ENCODE measurements at regions not wholly inside any gene's neighbourhood (a gene's known extent, or its start where the extent isn't known, plus 50 kb on each side); places are given as distances from the start of the nearest gene placed in this dataset.

- no peaks in the 10 kb centered on the region for H3K4me1 ChIP-seq (ENCODE audit: low read depth, poor library complexity, severe bottlenecking)
- H3K79me2 ChIP-seq (ENCODE audit: insufficient read depth, low read depth), result no peaks in the 10 kb centered on the region
- TF ChIP-seq, protein P1, sequence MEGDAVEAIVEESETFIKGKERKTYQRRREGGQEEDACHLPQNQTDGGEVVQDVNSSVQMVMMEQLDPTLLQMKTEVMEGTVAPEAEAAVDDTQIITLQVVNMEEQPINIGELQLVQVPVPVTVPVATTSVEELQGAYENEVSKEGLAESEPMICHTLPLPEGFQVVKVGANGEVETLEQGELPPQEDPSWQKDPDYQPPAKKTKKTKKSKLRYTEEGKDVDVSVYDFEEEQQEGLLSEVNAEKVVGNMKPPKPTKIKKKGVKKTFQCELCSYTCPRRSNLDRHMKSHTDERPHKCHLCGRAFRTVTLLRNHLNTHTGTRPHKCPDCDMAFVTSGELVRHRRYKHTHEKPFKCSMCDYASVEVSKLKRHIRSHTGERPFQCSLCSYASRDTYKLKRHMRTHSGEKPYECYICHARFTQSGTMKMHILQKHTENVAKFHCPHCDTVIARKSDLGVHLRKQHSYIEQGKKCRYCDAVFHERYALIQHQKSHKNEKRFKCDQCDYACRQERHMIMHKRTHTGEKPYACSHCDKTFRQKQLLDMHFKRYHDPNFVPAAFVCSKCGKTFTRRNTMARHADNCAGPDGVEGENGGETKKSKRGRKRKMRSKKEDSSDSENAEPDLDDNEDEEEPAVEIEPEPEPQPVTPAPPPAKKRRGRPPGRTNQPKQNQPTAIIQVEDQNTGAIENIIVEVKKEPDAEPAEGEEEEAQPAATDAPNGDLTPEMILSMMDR (conservative IDR thresholded peaks at IDR 0.05; ENCODE audit: low read depth, low read length), result no peak
- no peak overlapping the region for H2AFZ ChIP-seq (ENCODE audit: low read depth)
- no peak overlapping the region for H3K4me3 ChIP-seq (IDR thresholded peaks at IDR 0.05; ENCODE audit: insufficient read depth, low read depth, low read length)
- H4K20me1 ChIP-seq (ENCODE audit: insufficient read depth), result no peaks in the 10 kb centered on the region
- H3K9ac ChIP-seq, result no peak overlapping the region
- no peak overlapping the region for H3K27ac ChIP-seq
- no peak overlapping the region for H3K4me2 ChIP-seq
- no peaks in the 10 kb centered on the region for H3K36me3 ChIP-seq (ENCODE audit: insufficient read depth)
- no peaks in the 10 kb centered on the region for H3K27me3 ChIP-seq (ENCODE audit: insufficient read depth, low read depth)
Measured at GRCh38 chr6:44576132-44576631, 188.7 kb downstream of the CDC5L start.

GRCh38 chr6:44580901-44581300 lies 193.4 kb downstream of the CDC5L start:
- H3K27ac ChIP-seq, result no peak overlapping the region
- H3K79me2 ChIP-seq (ENCODE audit: insufficient read depth, low read depth), result no peaks in the 10 kb centered on the region
- no peak overlapping the region for H3K4me3 ChIP-seq (IDR thresholded peaks at IDR 0.05; ENCODE audit: insufficient read depth, low read depth, low read length)
- no peak overlapping the region for H2AFZ ChIP-seq (ENCODE audit: low read depth)
- TF ChIP-seq, protein P1 (conservative IDR thresholded peaks at IDR 0.05; ENCODE audit: low read depth, low read length), result no peak
- no peaks in the 10 kb centered on the region for H4K20me1 ChIP-seq (ENCODE audit: insufficient read depth)
- no peaks in the 10 kb centered on the region for H3K36me3 ChIP-seq (ENCODE audit: insufficient read depth)
- H3K9ac ChIP-seq, result no peak overlapping the region
- no peak overlapping the region for H3K4me2 ChIP-seq
- no peaks in the 10 kb centered on the region for H3K27me3 ChIP-seq (ENCODE audit: insufficient read depth, low read depth)
- H3K4me1 ChIP-seq (ENCODE audit: low read depth, poor library complexity, severe bottlenecking), result no peaks in the 10 kb centered on the region

DNA sequence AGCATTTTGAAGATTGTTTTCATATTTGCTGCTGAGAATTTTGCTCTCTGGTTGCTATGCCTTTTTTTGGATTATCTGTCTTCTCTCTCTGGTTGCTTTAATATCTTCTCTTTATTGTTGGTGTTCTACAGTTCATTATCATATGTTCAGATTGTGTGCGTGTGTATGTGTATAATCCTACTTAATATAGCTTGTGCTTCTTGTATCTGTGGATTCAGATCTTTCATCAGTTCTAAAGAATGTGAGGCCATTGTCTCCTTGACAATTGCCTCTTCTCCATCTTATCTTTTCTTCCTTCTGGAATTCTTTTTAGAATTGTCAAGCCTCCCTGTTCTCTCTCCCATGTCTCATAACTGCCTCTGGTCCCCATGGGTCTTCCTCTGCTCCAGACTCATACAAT lies 195.4 kb downstream of the CDC5L start:
- no peaks in the 10 kb centered on the region for H4K20me1 ChIP-seq (ENCODE audit: insufficient read depth)
- H3K36me3 ChIP-seq (ENCODE audit: insufficient read depth), result no peaks in the 10 kb centered on the region
- H3K27ac ChIP-seq, result no peak overlapping the region
- H2AFZ ChIP-seq (ENCODE audit: low read depth), result no peak overlapping the region
- no peaks in the 10 kb centered on the region for H3K27me3 ChIP-seq (ENCODE audit: insufficient read depth, low read depth)
- no peak overlapping the region for H3K4me2 ChIP-seq
- no peaks in the 10 kb centered on the region for H3K79me2 ChIP-seq (ENCODE audit: insufficient read depth, low read depth)
- no peak overlapping the region for H3K9ac ChIP-seq
- H3K4me1 ChIP-seq (ENCODE audit: low read depth, poor library complexity, severe bottlenecking), result no peaks in the 10 kb centered on the region
- no peak overlapping the region for H3K4me3 ChIP-seq (IDR thresholded peaks at IDR 0.05; ENCODE audit: insufficient read depth, low read depth, low read length)
- TF ChIP-seq, protein P1 (conservative IDR thresholded peaks at IDR 0.05; ENCODE audit: low read depth, low read length), result no peak

DNA sequence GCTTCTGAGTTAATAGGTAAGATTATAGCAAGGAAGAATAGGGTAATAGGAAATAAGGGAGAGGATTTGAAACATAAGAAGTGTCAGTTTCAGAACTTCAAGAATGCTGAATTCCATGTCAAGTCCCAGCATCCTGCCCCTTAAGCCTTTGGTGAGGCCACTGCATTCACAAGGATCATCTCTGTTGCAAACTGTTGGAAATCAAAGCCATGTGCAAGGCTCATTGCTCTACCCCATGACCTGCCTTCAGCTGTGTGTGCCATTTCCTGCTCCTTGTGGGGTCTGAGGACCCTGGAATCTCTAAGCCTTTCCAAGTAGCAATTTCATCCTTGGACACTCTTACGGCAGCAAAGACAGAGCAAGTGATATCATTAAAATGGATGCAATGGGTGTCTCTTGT lies 203.0 kb downstream of the CDC5L start:
- no peaks in the 10 kb centered on the region for H3K36me3 ChIP-seq (ENCODE audit: insufficient read depth)
- H3K4me1 ChIP-seq (ENCODE audit: low read depth, poor library complexity, severe bottlenecking), result peaks cover 4% of the 10 kb centered on the region
- TF ChIP-seq, protein P1 (conservative IDR thresholded peaks at IDR 0.05; ENCODE audit: low read depth, low read length), result no peak
- H2AFZ ChIP-seq (ENCODE audit: low read depth), result no peak overlapping the region
- H3K9ac ChIP-seq, result no peak overlapping the region
- H4K20me1 ChIP-seq (ENCODE audit: insufficient read depth), result no peaks in the 10 kb centered on the region
- no peak overlapping the region for H3K4me2 ChIP-seq
- no peaks in the 10 kb centered on the region for H3K27me3 ChIP-seq (ENCODE audit: insufficient read depth, low read depth)
- no peaks in the 10 kb centered on the region for H3K79me2 ChIP-seq (ENCODE audit: insufficient read depth, low read depth)
- no peak overlapping the region for H3K27ac ChIP-seq
- H3K4me3 ChIP-seq (IDR thresholded peaks at IDR 0.05; ENCODE audit: insufficient read depth, low read depth, low read length), result no peak overlapping the region

Measured in KMS-11 (cell line).